H9 (cell line): ENCODE measurements at regions not wholly inside any gene's neighbourhood (a gene's known extent, or its start where the extent isn't known, plus 50 kb on each side); places are given as distances from the start of the nearest gene placed in this dataset.

Experiments
- DNase-seq: peaks from one replicate; pipeline ENCODE4 v3.0.0-alpha.2; 2017
- H2AFZ ChIP-seq: one replicate; pipeline ENCODE4 v1.6.1; 2013; ENCODE audit warnings: mild to moderate bottlenecking, low read length, control low read depth, moderate library complexity
- H2AK5ac ChIP-seq: 2 replicates; pipeline ENCODE4 v1.6.1; 2013; ENCODE audit warnings: low read length, control low read depth, mixed read lengths; ENCODE audit not compliant: insufficient read length
- H2BK120ac ChIP-seq: one replicate; pipeline ENCODE4 v1.6.1; 2013; ENCODE audit warnings: low read depth, mild to moderate bottlenecking, low read length, control low read depth, inconsistent platforms; ENCODE audit not compliant: poor library complexity, severe bottlenecking
- H2BK12ac ChIP-seq: 2 replicates; pipeline ENCODE4 v1.6.1; 2013; ENCODE audit warnings: low read length, control low read depth, mixed read lengths, low read depth; ENCODE audit not compliant: insufficient read length
- H2BK15ac ChIP-seq: 2 replicates; pipeline ENCODE4 v1.6.1; 2013; ENCODE audit warnings: low read depth, low read length, control low read depth
- H2BK20ac ChIP-seq: one replicate; pipeline ENCODE4 v1.6.1; 2013; ENCODE audit warnings: low read depth, mild to moderate bottlenecking, low read length, control low read depth, inconsistent platforms; ENCODE audit not compliant: poor library complexity, severe bottlenecking
- H2BK5ac ChIP-seq: 2 replicates; pipeline ENCODE4 v1.6.1; 2013; ENCODE audit warnings: low read length, control low read depth, mixed read lengths; ENCODE audit not compliant: insufficient read length
- H3K14ac ChIP-seq: 2 replicates; pipeline ENCODE4 v1.6.1; 2013; ENCODE audit warnings: low read length, control low read depth; ENCODE audit not compliant: insufficient read depth
- H3K18ac ChIP-seq: 2 replicates; pipeline ENCODE4 v1.6.1; 2013; ENCODE audit warnings: low read depth, mild to moderate bottlenecking, mixed read lengths, low read length, control low read depth; ENCODE audit not compliant: insufficient read length
- H3K23ac ChIP-seq: 2 replicates; pipeline ENCODE4 v1.6.1; 2013; ENCODE audit warnings: low read length, control low read depth, mixed read lengths, low read depth; ENCODE audit not compliant: insufficient read length
- H3K23me2 ChIP-seq: 2 replicates; pipeline ENCODE4 v1.6.1; 2013; ENCODE audit warnings: low read depth, mild to moderate bottlenecking, mixed read lengths, low read length, control low read depth; ENCODE audit not compliant: insufficient read length, poor library complexity, severe bottlenecking
- H3K27ac ChIP-seq: 2 replicates; pipeline ENCODE4 v1.5.1; 2013; ENCODE audit warnings: low read length, control low read depth, mixed read lengths, low read depth; ENCODE audit not compliant: insufficient read length
- H3K27me3 ChIP-seq: 2 replicates; pipeline ENCODE4 v1.6.1; 2013; ENCODE audit warnings: low read length, control low read depth, inconsistent platforms; ENCODE audit not compliant: insufficient read depth
- H3K4ac ChIP-seq: 2 replicates; pipeline ENCODE4 v1.6.1; 2013; ENCODE audit warnings: low read depth, mild to moderate bottlenecking, control low read depth, inconsistent platforms, low read length, moderate library complexity
- H3K4me1 ChIP-seq: 2 replicates; pipeline ENCODE4 v1.6.1; 2013; ENCODE audit warnings: low read length, control low read depth, inconsistent platforms; ENCODE audit not compliant: insufficient read depth
- H3K4me2 ChIP-seq: 2 replicates; pipeline ENCODE4 v1.6.1; 2013; ENCODE audit warnings: low read length, control low read depth, mixed read lengths; ENCODE audit not compliant: insufficient read length, insufficient read depth
- H3K56ac ChIP-seq: 2 replicates; pipeline ENCODE4 v1.6.1; 2013; ENCODE audit warnings: low read depth, mild to moderate bottlenecking, mixed read lengths, low read length, control low read depth; ENCODE audit not compliant: insufficient read length
- H3K79me1 ChIP-seq: 2 replicates; pipeline ENCODE4 v1.6.1; 2013; ENCODE audit warnings: low read depth, mild to moderate bottlenecking, moderate library complexity, low read length, control low read depth, inconsistent platforms; ENCODE audit not compliant: insufficient read depth, poor library complexity, severe bottlenecking
- H3K79me2 ChIP-seq: 2 replicates; pipeline ENCODE4 v1.6.1; 2013; ENCODE audit warnings: low read length, control low read depth, inconsistent platforms; ENCODE audit not compliant: insufficient read depth
- H3K9ac ChIP-seq: 2 replicates; pipeline ENCODE4 v1.6.1; 2013; ENCODE audit warnings: low read length, control low read depth, mixed read lengths; ENCODE audit not compliant: insufficient read length; ENCODE audit errors: extremely low read depth
- H3K9me3 ChIP-seq: one replicate; pipeline ENCODE4 v1.6.1; 2013; ENCODE audit warnings: low read depth, low read length, inconsistent platforms; ENCODE audit not compliant: control insufficient read depth
- H3T11ph ChIP-seq: one replicate; pipeline ENCODE4 v1.6.1; 2013; ENCODE audit warnings: mild to moderate bottlenecking, low read length, control low read depth, inconsistent platforms
- H4K20me1 ChIP-seq: one replicate; pipeline ENCODE4 v1.6.1; 2013; ENCODE audit not compliant: control insufficient read depth, insufficient read length, insufficient read depth
- H4K5ac ChIP-seq: 2 replicates; pipeline ENCODE4 v1.6.1; 2013; ENCODE audit warnings: low read depth, mild to moderate bottlenecking, mixed read lengths, low read length, control low read depth; ENCODE audit not compliant: insufficient read length
- H4K8ac ChIP-seq: replicated peaks from 2 replicates; pipeline ENCODE4 v1.6.1; 2013; ENCODE audit warnings: low read length, control low read depth, mixed read lengths, low read depth; ENCODE audit not compliant: insufficient read length
- H4K91ac ChIP-seq: 2 replicates; pipeline ENCODE4 v1.6.1; 2013; ENCODE audit warnings: low read depth, mild to moderate bottlenecking, moderate library complexity, mixed read lengths, low read length, control low read depth; ENCODE audit not compliant: insufficient read length
- H3K27ac Mint-ChIP-seq, 3 experiments: 2 replicates in 2 of 3; 3 replicates in 1 of 3; pipeline ENCODE4 v1.8.0; 2020 to 2021; ENCODE audit warnings: mixed read lengths in 3 of 3, mild to moderate bottlenecking in 1 of 3, moderate library complexity in 1 of 3
- H3K27me3 Mint-ChIP-seq: 2 replicates; pipeline ENCODE4 v1.8.0; 2021; ENCODE audit warnings: low read depth, mild to moderate bottlenecking, moderate library complexity, mixed read lengths
- H3K36me3 Mint-ChIP-seq, 3 experiments: 2 replicates in 2 of 3; 3 replicates in 1 of 3; pipeline ENCODE4 v1.8.0; 2020 to 2021; ENCODE audit warnings: low read depth in 3 of 3, mixed read lengths in 3 of 3; ENCODE audit not compliant: insufficient read depth in 1 of 3
- H3K4me1 Mint-ChIP-seq, 2 experiments: 2 replicates each; pipeline ENCODE4 v1.8.0; 2020; ENCODE audit warnings: mixed read lengths in 2 of 2
- H3K4me3 Mint-ChIP-seq, 2 experiments: 2 replicates in 1 of 2; 3 replicates in 1 of 2; pipeline ENCODE4 v1.8.0; 2020 to 2021; ENCODE audit warnings: mild to moderate bottlenecking in 2 of 2, mixed read lengths in 2 of 2, moderate library complexity in 1 of 2
- H3K9me3 Mint-ChIP-seq, 2 experiments: 2 replicates in 1 of 2; 3 replicates in 1 of 2; pipeline ENCODE4 v1.8.0; 2020; ENCODE audit warnings: mild to moderate bottlenecking in 2 of 2, mixed read lengths in 2 of 2, moderate library complexity in 1 of 2
- WGBS: extraction: QIAGEN DNeasy Blood & Tissue Kit; methylation state at CpG from one replicate; pipeline ENCODE4 v1.1.7; 2013; ENCODE audit warnings: missing lambda C conversion rate, low lambda C conversion rate, mixed read lengths; ENCODE audit not compliant: insufficient read length; ENCODE audit errors: extremely low coverage; 5-methylcytosine and 5-hydroxymethylcytosine counted together
- TF ChIP-seq, protein P1 (sequence below): fragments of 200-600 bp; sonication (generic); conservative IDR thresholded peaks from 3 replicates; pipeline ENCODE4 v1.8.0; 2021; ENCODE audit warnings: antibody characterized with exemption, mild to moderate bottlenecking

DNA sequence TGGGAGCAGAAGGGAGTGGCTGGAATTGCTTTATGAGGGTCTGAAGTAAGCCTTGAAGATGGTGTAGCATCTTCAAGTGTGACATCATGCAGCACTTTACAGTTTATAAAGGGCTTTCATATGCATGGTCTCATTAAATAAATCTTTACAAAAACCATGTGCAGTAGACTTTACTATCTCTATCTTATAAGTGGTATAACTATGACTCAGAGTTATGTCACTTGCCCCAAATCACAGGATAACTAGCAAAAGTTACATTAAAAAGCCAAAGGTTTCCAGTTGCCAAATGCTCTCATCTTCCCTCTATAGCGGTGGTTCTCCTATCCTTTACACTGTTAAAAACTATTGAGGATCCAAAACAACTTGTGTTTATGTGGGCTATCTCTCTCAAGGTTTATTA lies 687.7 kb upstream of the MARCKS start:
- no peaks in the 10 kb centered on the region for H3K27me3 Mint-ChIP-seq
- H3K23me2 ChIP-seq = no peaks in the 10 kb centered on the region
- no peak overlapping the region for H2BK120ac ChIP-seq
- TF ChIP-seq, protein P1, sequence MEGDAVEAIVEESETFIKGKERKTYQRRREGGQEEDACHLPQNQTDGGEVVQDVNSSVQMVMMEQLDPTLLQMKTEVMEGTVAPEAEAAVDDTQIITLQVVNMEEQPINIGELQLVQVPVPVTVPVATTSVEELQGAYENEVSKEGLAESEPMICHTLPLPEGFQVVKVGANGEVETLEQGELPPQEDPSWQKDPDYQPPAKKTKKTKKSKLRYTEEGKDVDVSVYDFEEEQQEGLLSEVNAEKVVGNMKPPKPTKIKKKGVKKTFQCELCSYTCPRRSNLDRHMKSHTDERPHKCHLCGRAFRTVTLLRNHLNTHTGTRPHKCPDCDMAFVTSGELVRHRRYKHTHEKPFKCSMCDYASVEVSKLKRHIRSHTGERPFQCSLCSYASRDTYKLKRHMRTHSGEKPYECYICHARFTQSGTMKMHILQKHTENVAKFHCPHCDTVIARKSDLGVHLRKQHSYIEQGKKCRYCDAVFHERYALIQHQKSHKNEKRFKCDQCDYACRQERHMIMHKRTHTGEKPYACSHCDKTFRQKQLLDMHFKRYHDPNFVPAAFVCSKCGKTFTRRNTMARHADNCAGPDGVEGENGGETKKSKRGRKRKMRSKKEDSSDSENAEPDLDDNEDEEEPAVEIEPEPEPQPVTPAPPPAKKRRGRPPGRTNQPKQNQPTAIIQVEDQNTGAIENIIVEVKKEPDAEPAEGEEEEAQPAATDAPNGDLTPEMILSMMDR = no peak
- H3K14ac ChIP-seq = no peak overlapping the region
- no peak overlapping the region for H2BK20ac ChIP-seq
- H3K23ac ChIP-seq = no peak overlapping the region
- peaks cover 4 to 10% of the 10 kb centered on the region in 2 experiments; a peak in 4 of 5 replicates for H3K9me3 Mint-ChIP-seq
- H3K9ac ChIP-seq = no peak overlapping the region
- no peak overlapping the region for H4K5ac ChIP-seq
- no CpG with 5 or more reads among the region's 1 CpG for WGBS
- DNase-seq = no peak
- H4K8ac ChIP-seq = no peak overlapping the region
- H3K4me1 ChIP-seq = no peaks in the 10 kb centered on the region
- H3K4me2 ChIP-seq = no peak overlapping the region
- no peak overlapping the region for H2BK15ac ChIP-seq
- no peaks in the 10 kb centered on the region for H4K20me1 ChIP-seq
- no peak overlapping the region for H3K27ac ChIP-seq
- no peak overlapping the region for H2AFZ ChIP-seq
- H3K79me2 ChIP-seq = no peaks in the 10 kb centered on the region
- H3K4me1 Mint-ChIP-seq = no peaks in the 10 kb centered on the region
- no peak overlapping the region for H3K27ac Mint-ChIP-seq
- peaks cover 3 to 6% (median 4%) of the 10 kb centered on the region in 3 experiments; a peak in 3 of 7 replicates for H3K36me3 Mint-ChIP-seq
- H3K4ac ChIP-seq = no peak overlapping the region
- no peak overlapping the region for H2BK5ac ChIP-seq
- H3K18ac ChIP-seq = no peak overlapping the region
- no peak overlapping the region for H3K4me3 Mint-ChIP-seq
- H3K56ac ChIP-seq = no peak overlapping the region
- H3K79me1 ChIP-seq = no peaks in the 10 kb centered on the region
- no peak overlapping the region for H4K91ac ChIP-seq
- H3T11ph ChIP-seq = no peak overlapping the region
- no peaks in the 10 kb centered on the region for H3K9me3 ChIP-seq
- H2BK12ac ChIP-seq = no peak overlapping the region
- no peak overlapping the region for H2AK5ac ChIP-seq
- H3K27me3 ChIP-seq = no peaks in the 10 kb centered on the region
